Hepatocyte (in vitro differentiated cells): ENCODE measurements at regions not wholly inside any gene's neighbourhood (a gene's known extent, or its start where the extent isn't known, plus 50 kb on each side); places are given as distances from the start of the nearest gene placed in this dataset.

Source experiments
- CTCF ChIP-seq: fragments of 200-600 bp; sonication (generic); IDR thresholded peaks from 2 replicates; pipeline ENCODE4 v1.5.1; 2016; ENCODE audit warnings: antibody characterized with exemption, mild to moderate bottlenecking; ENCODE audit not compliant: poor library complexity
- EZH2phosphoT487 ChIP-seq: fragments of 200-600 bp; sonication (generic); IDR thresholded peaks from one replicate; pipeline ENCODE4 v1.6.1; 2018; ENCODE audit warnings: antibody characterized with exemption, mild to moderate bottlenecking, low read depth, moderate library complexity; ENCODE audit not compliant: unreplicated experiment, severe bottlenecking

- TF ChIP-seq CTCF (no peak), EZH2phosphoT487 (no peak)
Measured at GRCh38 chr1:30385246-30385995, 338.0 kb downstream of the MATN1 start.
